Endothelial cell of umbilical vein (primary cell): ENCODE measurements at regions not wholly inside any gene's neighbourhood (a gene's known extent, or its start where the extent isn't known, plus 50 kb on each side); places are given as distances from the start of the nearest gene placed in this dataset.

Experiments
- BruUV-seq: library from RNA; stranded (reverse); fragments of 400-500 nt; replicated peaks from 2 replicates; lab custom pipeline; 2021; lab: Mats Ljungman, UMichigan
- CTCF ChIA-PET: fragments of 300-600, 350-600 bp; sonication (Branson Sonifier 250); formaldehyde crosslinking; loops from one replicate; lab custom pipeline; 2021; ENCODE audit warnings: antibody characterized with exemption, inconsistent platforms; lab: Charles Lee
- POLR2A ChIA-PET: fragments of 300-600, 350-600 bp; sonication (Branson Sonifier 250); formaldehyde crosslinking; loops from one replicate; lab custom pipeline; 2021; ENCODE audit warnings: antibody characterized with exemption, inconsistent platforms; lab: Charles Lee
- DNase-seq: peaks from one replicate; pipeline ENCODE4 v3.0.0-alpha.2; 2011; ENCODE audit warnings: low read depth, low spot score
- FAIRE-seq: peaks from 2 replicates; lab custom pipeline; 2011; peaks lifted over from hg19 to GRCh38; lab: Jason Lieb, UNC
- H2AFZ ChIP-seq: 2 replicates; pipeline ENCODE4 v1.6.0; 2012; ENCODE audit warnings: low read depth, low read length, control low read depth, inconsistent platforms
- H3K27ac ChIP-seq: 2 replicates; pipeline ENCODE4 v1.5.1; 2011; ENCODE audit warnings: low read depth, mild to moderate bottlenecking, control low read depth, low read length, moderate library complexity; ENCODE audit not compliant: insufficient read depth
- H3K27me3 ChIP-seq, 2 experiments: 2 replicates each; pipeline versions ENCODE4 v1.6.0 to v1.6.1; 2011; ENCODE audit warnings: low read length in 2 of 2, mixed read lengths in 1 of 2; ENCODE audit not compliant: control insufficient read depth in 2 of 2, insufficient read depth in 2 of 2
- H3K36me3 ChIP-seq, 2 experiments: 2 replicates in 1 of 2; 3 replicates in 1 of 2; pipeline ENCODE4 v1.5.1; 2011; ENCODE audit warnings: low read length in 2 of 2, mild to moderate bottlenecking in 1 of 2, moderate library complexity in 1 of 2; ENCODE audit not compliant: control insufficient read depth in 2 of 2, insufficient read depth in 2 of 2; ENCODE audit errors: extremely low read depth in 1 of 2
- H3K4me1 ChIP-seq: 3 replicates; pipeline ENCODE4 v1.5.1; 2011; ENCODE audit warnings: mild to moderate bottlenecking, low read length; ENCODE audit not compliant: control insufficient read depth, insufficient read depth; ENCODE audit errors: extremely low read depth
- H3K4me2 ChIP-seq: 2 replicates; pipeline ENCODE4 v1.6.1; 2011; ENCODE audit warnings: low read length, control low read depth, mixed read lengths; ENCODE audit not compliant: insufficient read depth
- H3K4me3 ChIP-seq, 3 experiments: fragments of 200-600 bp in 1 of 3; sonication (generic), shearing (Covaris generic) in 1 of 3; replicated peaks in 1 of 3; 2 replicates each; pipeline ENCODE4 v1.5.1; 2011 to 2016; ENCODE audit warnings: control low read depth in 3 of 3, low read length in 3 of 3, mild to moderate bottlenecking in 2 of 3, inconsistent platforms in 1 of 3, low read depth in 1 of 3, moderate library complexity in 1 of 3; ENCODE audit not compliant: insufficient read depth in 1 of 3
- H3K79me2 ChIP-seq: 2 replicates; pipeline ENCODE4 v1.6.0; 2012; ENCODE audit warnings: low read length, inconsistent platforms; ENCODE audit not compliant: control insufficient read depth, insufficient read depth
- H3K9ac ChIP-seq: replicated peaks from 2 replicates; pipeline ENCODE3; 2011; ENCODE audit warnings: low read length, control low read depth; ENCODE audit not compliant: insufficient read depth; ENCODE audit errors: extremely low read depth
- H3K9me1 ChIP-seq: replicated peaks from 3 replicates; pipeline ENCODE4 v1.6.0; 2011; ENCODE audit warnings: mild to moderate bottlenecking, low read length; ENCODE audit not compliant: control insufficient read depth, insufficient read depth; ENCODE audit errors: extremely low read depth
- H3K9me3 ChIP-seq: replicated peaks from 2 replicates; pipeline ENCODE4 v1.5.1; 2012; ENCODE audit warnings: low read length, inconsistent platforms; ENCODE audit not compliant: control insufficient read depth, insufficient read depth
- H4K20me1 ChIP-seq: replicated peaks from 2 replicates; pipeline ENCODE3; 2011; ENCODE audit warnings: mild to moderate bottlenecking, low read length; ENCODE audit not compliant: control insufficient read depth, insufficient read depth; ENCODE audit errors: extremely low read depth
- CTCF ChIP-seq, 2 donors: IDR thresholded peaks; 1 replicate in 1 of 2; 2 replicates in 1 of 2; pipeline ENCODE4 v1.5.1; 2011; ENCODE audit warnings: low read length in 2 of 2, mild to moderate bottlenecking in 2 of 2, moderate library complexity in 2 of 2, control low read depth in 1 of 2, inconsistent platforms in 1 of 2, low read depth in 1 of 2; ENCODE audit not compliant: insufficient read depth in 1 of 2; ENCODE audit errors: extremely low read depth in 1 of 2
- EZH2 ChIP-seq: IDR thresholded peaks from 2 replicates; pipeline ENCODE4 v1.6.1; 2012; ENCODE audit warnings: borderline replicate concordance, low read depth, mild to moderate bottlenecking, moderate library complexity, low read length, inconsistent platforms; ENCODE audit not compliant: severe bottlenecking
- FOS ChIP-seq: IDR thresholded peaks from 2 replicates; pipeline ENCODE4 v1.6.1; 2011; ENCODE audit warnings: mild to moderate bottlenecking, low read length, moderate library complexity, borderline replicate concordance; ENCODE audit not compliant: insufficient read depth
- GATA2 ChIP-seq: IDR thresholded peaks from 2 replicates; pipeline ENCODE4 v1.7.0; 2011; ENCODE audit warnings: low read depth, mild to moderate bottlenecking, moderate library complexity, mixed read lengths, low read length; ENCODE audit not compliant: insufficient read length, insufficient read depth
- JUN ChIP-seq: IDR thresholded peaks from 2 replicates; pipeline ENCODE4 v1.6.1; 2011; ENCODE audit warnings: borderline replicate concordance, low read depth; ENCODE audit not compliant: insufficient read length, insufficient read depth
- MAX ChIP-seq: IDR thresholded peaks from 2 replicates; pipeline ENCODE4 v1.6.1; 2011; ENCODE audit not compliant: insufficient read depth, insufficient read length
- MYC ChIP-seq: IDR thresholded peaks from one replicate; pipeline ENCODE4 v1.6.1; 2011; ENCODE audit warnings: mild to moderate bottlenecking, low read depth, low read length
- POLR2A ChIP-seq: IDR thresholded peaks from 2 replicates; pipeline ENCODE4 v1.6.1; 2012; ENCODE audit warnings: low read depth, mild to moderate bottlenecking, control low read depth, low read length
- POLR2AphosphoS5 ChIP-seq: IDR thresholded peaks from 2 replicates; pipeline ENCODE4 v1.6.1; 2012; ENCODE audit warnings: low read depth, mild to moderate bottlenecking, control low read depth, low read length, moderate library complexity; ENCODE audit not compliant: insufficient read depth
- dilution Hi-C: fragments of 300-500 bp; cut with MboI; formaldehyde crosslinking; loops from one replicate; pipeline ENCODE4 v1.15.0; 2019; ENCODE audit warnings: low sequenced_read_pairs; ENCODE audit not compliant: extremely low pct_ligation_motif_present
- intact Hi-C: fragments of 100-400 bp; cut with micrococcal nuclease; formaldehyde crosslinking; loops from one replicate; pipeline ENCODE4 v1.10.0; 2022

- BruUV-seq, result no TSS peak
- FAIRE-seq (no peak), DNase-seq (no peak)
- H3K27me3 ChIP-seq, result no peaks in the 10 kb centered on the region
- H3K36me3 ChIP-seq, result no peaks in the 10 kb centered on the region
- TF ChIP-seq MAX (no peak), GATA2 (no peak), POLR2A (no peak), JUN (no peak), EZH2 (no peak), POLR2AphosphoS5 (no peak), MYC (no peak), FOS (no peak), CTCF (IDR thresholded peaks at IDR 0.05; ENCODE audit: extremely low read depth in 1 of 2, insufficient read depth in 1 of 2, low read depth in 1 of 2, low read length in 2 of 2) (no peak)
- ChIA-PET POLR2A (no interaction called here), CTCF (no interaction called here)
- H3K4me2 ChIP-seq, result no peak overlapping the region
- dilution Hi-C loops, result no loop called here
- no peak overlapping the region for H3K9ac ChIP-seq
- no peak overlapping the region for H3K4me3 ChIP-seq
- no peaks in the 10 kb centered on the region for H4K20me1 ChIP-seq
- no peak overlapping the region for H3K27ac ChIP-seq
- no peak overlapping the region for H2AFZ ChIP-seq
- H3K9me1 ChIP-seq, result no peaks in the 10 kb centered on the region
- no peaks in the 10 kb centered on the region for H3K79me2 ChIP-seq
- no peaks in the 10 kb centered on the region for H3K9me3 ChIP-seq
- intact Hi-C loops, result no loop called here
- no peaks in the 10 kb centered on the region for H3K4me1 ChIP-seq
Observed at GRCh38 chr1:190560161-190560681, 82.6 kb upstream of the BRINP3 start.
